ENCODE measurements at regions not wholly inside any gene's neighbourhood (a gene's known extent, or its start where the extent isn't known, plus 50 kb on each side); places are given as distances from the start of the nearest gene placed in this dataset. TPM values are rescaled to one million over a fixed set of nuclear protein-coding genes. Genes with fewer than 3 reads are reported as not detected.
"Not testable (repeated sequence)": the region's sequence is repeated elsewhere in the genome, so short reads cannot be mapped to it uniquely, and the experiment has no call there.

DNA sequence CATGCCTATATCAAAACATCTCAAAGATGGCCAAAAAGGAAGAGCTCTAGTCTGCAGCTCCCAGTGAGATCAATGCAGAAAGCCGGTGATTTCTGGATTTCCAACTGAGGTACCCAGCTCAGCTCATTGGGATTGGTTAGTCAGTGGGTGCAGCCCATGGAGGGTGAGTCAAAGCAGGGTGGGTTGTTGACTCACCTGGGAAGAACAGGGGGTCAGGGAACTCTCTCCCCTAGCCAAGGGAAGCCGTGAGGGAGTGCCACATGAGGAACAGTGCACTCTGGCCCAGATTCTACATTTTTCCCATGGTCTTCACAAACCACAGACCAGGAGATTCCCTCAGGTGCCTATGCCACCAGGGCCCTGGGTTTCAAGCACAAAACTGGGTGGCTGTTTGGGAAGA lies 57.3 kb upstream of the FGF16 start:
- no peaks in the 10 kb centered on the region for H3K36me3 Mint-ChIP-seq
- H3K27me3 Mint-ChIP-seq (ENCODE audit: low read depth), result no peaks in the 10 kb centered on the region
- peaks cover 77% of the 10 kb centered on the region for H3K9me3 Mint-ChIP-seq
- H3K4me1 Mint-ChIP-seq, result no peaks in the 10 kb centered on the region
- no peak for DNase-seq (ENCODE audit: low spot score in 2 of 2, unreplicated experiment in 2 of 2)
- H3K4me3 Mint-ChIP-seq, result no peak overlapping the region
- no peak overlapping the region for H3K27ac Mint-ChIP-seq
- no peak for TF ChIP-seq CTCF (IDR thresholded peaks at IDR 0.05; ENCODE audit: unreplicated experiment)

GRCh38 chrX:77390365-77390764 lies 56.8 kb upstream of the FGF16 start:
- H3K36me3 Mint-ChIP-seq; H3K27ac Mint-ChIP-seq; H3K4me1 Mint-ChIP-seq; H3K4me3 Mint-ChIP-seq; DNase-seq (ENCODE audit: low spot score in 2 of 2, unreplicated experiment in 2 of 2); H3K27me3 Mint-ChIP-seq (ENCODE audit: low read depth): not testable (repeated sequence)
- H3K9me3 Mint-ChIP-seq, result peaks cover 78% of the 10 kb centered on the region

DNA sequence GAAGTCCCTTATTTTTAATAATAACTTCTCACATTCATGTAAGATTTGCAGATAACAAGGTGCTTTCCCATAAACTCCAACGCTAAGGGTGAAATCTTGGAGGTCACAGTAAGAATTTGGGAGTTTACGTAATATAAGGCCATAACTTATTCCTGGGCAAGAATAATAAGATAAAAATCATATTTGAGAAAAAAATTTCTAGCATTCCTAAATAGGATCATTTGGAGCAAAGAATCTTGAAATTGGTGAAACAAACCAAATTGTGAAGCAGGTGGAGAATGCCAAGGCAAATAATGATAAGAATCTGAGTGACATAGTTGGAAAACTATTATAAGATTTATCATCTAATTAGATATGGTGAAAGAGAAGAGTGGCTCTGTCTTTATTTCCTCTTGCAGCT lies 50.4 kb upstream of the FGF16 start:
- Mint-ChIP-seq H3K9me3 (peaks cover 49% of the 10 kb centered on the region), H3K27me3 (ENCODE audit: low read depth) (no peaks in the 10 kb centered on the region), H3K4me3 (no peak overlapping the region), H3K36me3 (no peaks in the 10 kb centered on the region), H3K27ac (no peak overlapping the region), H3K4me1 (no peaks in the 10 kb centered on the region)
- TF ChIP-seq CTCF (IDR thresholded peaks at IDR 0.05; ENCODE audit: unreplicated experiment), result no peak
- no peak for DNase-seq (ENCODE audit: low spot score in 2 of 2, unreplicated experiment in 2 of 2)

Small RNA genes lying in the stretch of these regions (microRNA-seq; reads per million reads assigned to microRNA genes)
- gene MIR325 (not detected), gene MIR384 (not detected)

Measured in mesothelial cell of epicardium (in vitro differentiated cells).